ENCODE measurements at regions not wholly inside any gene's neighbourhood (a gene's known extent, or its start where the extent isn't known, plus 50 kb on each side); places are given as distances from the start of the nearest gene placed in this dataset.

DNA sequence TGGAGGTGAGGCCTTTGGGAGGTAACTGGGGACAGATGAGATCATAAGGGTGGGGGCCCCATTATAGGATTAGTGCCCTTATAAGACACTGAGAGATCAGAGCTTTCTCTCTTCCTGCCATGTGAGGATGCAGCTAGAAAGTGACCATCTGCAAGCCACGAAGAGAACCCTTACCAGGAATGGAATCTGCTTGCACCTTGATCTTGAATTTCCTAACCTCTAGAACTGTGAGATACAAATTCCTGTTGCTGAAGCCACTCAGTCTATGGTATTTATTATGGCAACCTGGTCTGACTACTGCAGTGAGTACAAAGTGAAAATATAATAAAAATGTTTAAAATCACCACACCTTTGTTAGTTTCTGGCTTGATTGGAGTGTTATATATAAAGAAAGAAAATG lies 388.0 kb downstream of the LMO7 start:
- TF ChIP-seq, protein P1, sequence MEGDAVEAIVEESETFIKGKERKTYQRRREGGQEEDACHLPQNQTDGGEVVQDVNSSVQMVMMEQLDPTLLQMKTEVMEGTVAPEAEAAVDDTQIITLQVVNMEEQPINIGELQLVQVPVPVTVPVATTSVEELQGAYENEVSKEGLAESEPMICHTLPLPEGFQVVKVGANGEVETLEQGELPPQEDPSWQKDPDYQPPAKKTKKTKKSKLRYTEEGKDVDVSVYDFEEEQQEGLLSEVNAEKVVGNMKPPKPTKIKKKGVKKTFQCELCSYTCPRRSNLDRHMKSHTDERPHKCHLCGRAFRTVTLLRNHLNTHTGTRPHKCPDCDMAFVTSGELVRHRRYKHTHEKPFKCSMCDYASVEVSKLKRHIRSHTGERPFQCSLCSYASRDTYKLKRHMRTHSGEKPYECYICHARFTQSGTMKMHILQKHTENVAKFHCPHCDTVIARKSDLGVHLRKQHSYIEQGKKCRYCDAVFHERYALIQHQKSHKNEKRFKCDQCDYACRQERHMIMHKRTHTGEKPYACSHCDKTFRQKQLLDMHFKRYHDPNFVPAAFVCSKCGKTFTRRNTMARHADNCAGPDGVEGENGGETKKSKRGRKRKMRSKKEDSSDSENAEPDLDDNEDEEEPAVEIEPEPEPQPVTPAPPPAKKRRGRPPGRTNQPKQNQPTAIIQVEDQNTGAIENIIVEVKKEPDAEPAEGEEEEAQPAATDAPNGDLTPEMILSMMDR (IDR thresholded peaks at IDR 0.05; ENCODE audit: low read depth, low read length, missing control alignments): no peak
- no peak overlapping the region for H3K4me3 ChIP-seq (ENCODE audit: low read depth, low read length)
- no peak for DNase-seq (ENCODE audit: low read depth)

DNA sequence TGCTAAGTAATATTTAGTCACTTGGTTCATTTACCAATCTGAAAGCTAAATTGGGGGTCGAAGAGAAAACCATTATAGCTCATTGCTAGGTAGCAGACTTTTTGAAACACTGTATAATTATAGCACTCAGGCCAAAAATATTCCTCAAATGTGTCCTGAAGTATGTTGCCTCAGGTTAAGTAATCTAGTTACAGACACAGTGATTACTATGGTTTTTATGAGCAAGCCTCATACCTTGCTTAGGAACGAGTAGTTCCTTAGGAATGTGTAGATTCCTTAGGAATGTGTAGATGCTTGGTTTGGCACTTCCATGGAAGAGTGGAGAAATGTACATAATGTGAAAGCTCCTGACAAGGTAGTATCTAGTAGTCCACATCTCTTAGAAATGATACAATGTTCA lies 387.5 kb downstream of the LMO7 start:
- TF ChIP-seq, protein P1 (IDR thresholded peaks at IDR 0.05; ENCODE audit: low read depth, low read length, missing control alignments): no peak
- no peak overlapping the region for H3K4me3 ChIP-seq (ENCODE audit: low read depth, low read length)
- no peak for DNase-seq (ENCODE audit: low read depth)

- H3K4me3 ChIP-seq (ENCODE audit: low read depth, low read length): no peak overlapping the region
- DNase-seq (ENCODE audit: low read depth): no peak
- TF ChIP-seq, protein P1 (IDR thresholded peaks at IDR 0.05; ENCODE audit: low read depth, low read length, missing control alignments): no peak
Observed at GRCh38 chr13:76020421-76020955, 384.4 kb downstream of the LMO7 start.

DNA sequence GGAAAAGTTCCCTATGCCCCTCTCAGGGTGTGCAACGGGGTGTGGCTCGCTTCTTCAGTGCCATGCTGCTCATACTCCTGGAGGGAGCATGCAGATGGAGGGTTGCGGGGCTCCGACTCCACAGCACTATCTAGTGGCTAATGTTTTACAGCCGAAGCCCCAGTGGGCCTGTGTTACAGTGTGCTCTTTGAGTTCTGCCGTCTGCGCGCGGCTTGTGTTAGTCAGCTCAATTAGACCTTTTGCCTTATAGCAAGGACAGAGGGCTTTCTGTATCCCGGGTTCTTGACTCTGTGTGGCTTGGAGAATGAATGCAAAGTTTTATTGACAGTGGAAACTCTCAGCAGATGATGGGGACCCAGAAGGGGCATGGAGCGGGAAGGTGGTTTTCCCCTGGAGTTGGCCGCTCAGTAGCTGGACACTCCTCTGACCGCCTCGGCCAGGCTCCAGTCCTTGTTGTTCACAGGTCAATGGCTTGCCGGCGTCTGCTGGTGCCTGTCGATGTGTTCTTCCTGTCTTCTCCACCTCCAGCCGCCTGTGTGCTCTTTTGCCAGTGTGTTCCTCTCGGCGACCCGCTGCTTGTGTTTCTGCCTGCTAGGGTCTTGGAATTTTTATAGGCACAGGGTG lies 383.4 kb downstream of the LMO7 start:
- DNase-seq (ENCODE audit: low read depth): no peak
- TF ChIP-seq, protein P1 (IDR thresholded peaks at IDR 0.05; ENCODE audit: low read depth, low read length, missing control alignments): no peak
- H3K4me3 ChIP-seq (ENCODE audit: low read depth, low read length): no peak overlapping the region

- no peak for DNase-seq (ENCODE audit: low read depth)
- no peak overlapping the region for H3K4me3 ChIP-seq (ENCODE audit: low read depth, low read length)
- TF ChIP-seq, protein P1 (IDR thresholded peaks at IDR 0.05; ENCODE audit: low read depth, low read length, missing control alignments): no peak
Observed at GRCh38 chr13:76017861-76018556, 381.9 kb downstream of the LMO7 start.

GRCh38 chr13:76016799-76017400 lies 380.8 kb downstream of the LMO7 start:
- no peak overlapping the region for H3K4me3 ChIP-seq (ENCODE audit: low read depth, low read length)
- peak; percentile 5 for DNase-seq (ENCODE audit: low read depth)
- TF ChIP-seq, protein P1 (IDR thresholded peaks at IDR 0.05; ENCODE audit: low read depth, low read length, missing control alignments): peak; percentile 72
